Superior temporal gyrus (tissue), 1 donor: ENCODE measurements at regions not wholly inside any gene's neighbourhood (a gene's known extent, or its start where the extent isn't known, plus 50 kb on each side); places are given as distances from the start of the nearest gene placed in this dataset.
"Not testable (repeated sequence)": the region's sequence is repeated elsewhere in the genome, so short reads cannot be mapped to it uniquely, and the experiment has no call there.

Experiments
- DNase-seq: peaks from one replicate; pipeline ENCODE4 v3.0.0-alpha.2; 2016; ENCODE audit errors: extremely low spot score

- DNase-seq: no peak
Measured at GRCh38 chr2:147293991-147294824, 550.6 kb upstream of the ACVR2A start.

- no peak for DNase-seq
Measured at GRCh38 chr2:147288131-147288530, 556.7 kb upstream of the ACVR2A start.

GRCh38 chr2:147275943-147276342 is 568.9 kb upstream of the ACVR2A start:
- no peak for DNase-seq

GRCh38 chr2:147273628-147274027 is 571.2 kb upstream of the ACVR2A start:
- DNase-seq: no peak

GRCh38 chr2:147273106-147273505 is 571.7 kb upstream of the ACVR2A start:
- DNase-seq: no peak

GRCh38 chr2:147269581-147269980 is 575.2 kb upstream of the ACVR2A start:
- not testable (repeated sequence) for DNase-seq

- DNase-seq: no peak
Measured at GRCh38 chr2:147260241-147260640, 584.6 kb upstream of the ACVR2A start.

- DNase-seq: peak; percentile 72
Measured at GRCh38 chr2:147255812-147256211, 589.0 kb upstream of the ACVR2A start.

GRCh38 chr2:147250652-147251356 is 594.0 kb upstream of the ACVR2A start:
- no peak for DNase-seq

- DNase-seq: no peak
Measured at GRCh38 chr2:147247749-147248148, 597.1 kb upstream of the ACVR2A start.

GRCh38 chr2:147242445-147242844 is 602.4 kb upstream of the ACVR2A start:
- DNase-seq: no peak

- DNase-seq: no peak
Measured at GRCh38 chr2:147236601-147237000, 608.2 kb upstream of the ACVR2A start.

GRCh38 chr2:147232225-147232669 is 612.6 kb upstream of the ACVR2A start:
- DNase-seq: no peak

GRCh38 chr2:147231607-147232006 is 613.2 kb upstream of the ACVR2A start:
- no peak for DNase-seq

- no peak for DNase-seq
Measured at GRCh38 chr2:147231081-147231480, 613.7 kb upstream of the ACVR2A start.

- no peak for DNase-seq
Measured at GRCh38 chr2:147227313-147227712, 617.5 kb upstream of the ACVR2A start.

GRCh38 chr2:147224070-147224469 is 620.8 kb upstream of the ACVR2A start:
- no peak for DNase-seq

GRCh38 chr2:147223553-147224060 is 621.2 kb upstream of the ACVR2A start:
- DNase-seq: no peak

GRCh38 chr2:147223119-147223518 is 621.7 kb upstream of the ACVR2A start:
- DNase-seq: no peak

- DNase-seq: no peak
Measured at GRCh38 chr2:147222506-147222905, 622.3 kb upstream of the ACVR2A start.

GRCh38 chr2:147214914-147215313 is 629.9 kb upstream of the ACVR2A start:
- no peak for DNase-seq

- DNase-seq: no peak
Measured at GRCh38 chr2:147211484-147211883, 633.3 kb upstream of the ACVR2A start.

GRCh38 chr2:147204102-147204501 is 640.7 kb upstream of the ACVR2A start:
- no peak for DNase-seq
